HG02623 (cell line): ENCODE measurements at regions not wholly inside any gene's neighbourhood (a gene's known extent, or its start where the extent isn't known, plus 50 kb on each side); places are given as distances from the start of the nearest gene placed in this dataset.

Experiments
- ATAC-seq: cut with Tn5 transposase; IDR thresholded peaks from one replicate; pipeline ENCODE4 v1.9.1; 2021; ENCODE audit warnings: moderate library complexity; ENCODE audit not compliant: unreplicated experiment

DNA sequence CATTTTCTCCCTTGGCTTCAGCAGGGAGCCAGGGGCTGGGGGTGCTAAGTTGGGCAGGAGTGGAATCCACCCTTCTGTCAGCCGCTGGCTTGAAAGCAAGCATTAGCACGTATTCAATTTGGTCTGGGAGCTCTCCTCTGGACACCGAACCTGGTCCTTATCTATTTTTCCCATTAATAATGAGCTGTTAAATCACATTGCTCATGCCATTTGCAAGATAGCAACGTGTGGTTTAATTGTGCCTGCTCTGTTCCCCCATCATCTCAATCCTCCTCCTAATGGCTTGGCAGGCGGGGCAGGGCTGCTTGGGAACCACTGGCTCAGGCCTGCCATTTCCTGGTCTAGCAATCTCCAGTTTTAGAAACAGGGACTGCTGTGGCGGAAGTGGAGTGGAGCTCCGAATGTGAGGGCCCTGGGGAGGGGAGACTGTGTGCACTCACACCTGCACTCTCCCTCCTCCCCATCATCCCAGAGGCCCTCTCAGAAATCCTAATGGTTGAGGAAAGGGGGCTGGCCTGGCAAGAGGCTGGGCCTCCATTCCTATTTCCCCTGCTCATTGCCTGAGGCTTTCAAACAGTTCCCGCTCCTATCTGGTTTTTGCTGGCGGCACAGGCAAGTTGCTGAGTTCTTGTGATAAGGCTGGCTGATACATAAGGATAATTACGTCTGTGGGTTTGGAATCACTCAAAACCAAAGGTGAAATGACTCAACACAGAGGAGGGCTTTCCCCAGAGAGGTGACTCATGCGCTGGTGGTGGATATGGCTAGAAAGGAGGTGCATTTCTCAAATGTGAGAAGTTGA is 201.2 kb upstream of the E2F8 start:
- peak; percentile 90 for ATAC-seq

DNA sequence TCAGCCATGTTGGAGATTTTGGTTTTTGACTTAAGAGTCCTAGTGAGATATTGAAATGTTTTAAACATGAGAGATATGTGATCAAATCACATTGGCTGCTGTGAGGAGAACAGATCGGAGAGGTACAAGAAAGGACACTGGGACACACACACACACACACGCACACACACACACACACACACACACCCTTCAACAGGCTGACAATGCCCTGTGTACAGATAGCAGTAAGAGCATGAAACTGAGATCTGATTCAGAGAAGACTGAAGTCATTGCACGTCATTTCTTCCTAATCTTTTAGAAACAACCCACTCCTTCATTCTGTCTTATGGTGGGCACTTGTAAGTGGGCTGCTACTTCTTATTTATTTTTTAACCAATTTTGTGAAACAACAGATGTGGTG is 200.5 kb upstream of the E2F8 start:
- no peak for ATAC-seq

DNA sequence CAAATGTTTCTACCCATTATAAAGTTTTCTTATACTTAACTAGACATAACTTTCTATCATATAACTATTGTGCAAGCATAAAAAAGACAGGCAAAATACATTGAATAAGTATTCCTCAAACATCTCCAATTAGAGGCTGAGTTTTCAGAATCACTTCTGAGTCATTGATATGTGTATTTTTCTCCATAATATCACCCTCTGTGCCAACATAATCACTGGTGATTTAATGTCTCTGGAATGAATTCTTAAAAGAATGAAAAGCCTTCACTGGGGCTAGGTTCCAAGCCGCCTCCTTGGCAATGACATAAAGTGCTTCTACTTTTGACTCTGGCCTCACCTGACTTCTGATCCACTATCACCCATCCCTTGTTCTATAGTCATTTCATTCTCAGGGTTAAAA is 197.0 kb upstream of the E2F8 start:
- no peak for ATAC-seq

DNA sequence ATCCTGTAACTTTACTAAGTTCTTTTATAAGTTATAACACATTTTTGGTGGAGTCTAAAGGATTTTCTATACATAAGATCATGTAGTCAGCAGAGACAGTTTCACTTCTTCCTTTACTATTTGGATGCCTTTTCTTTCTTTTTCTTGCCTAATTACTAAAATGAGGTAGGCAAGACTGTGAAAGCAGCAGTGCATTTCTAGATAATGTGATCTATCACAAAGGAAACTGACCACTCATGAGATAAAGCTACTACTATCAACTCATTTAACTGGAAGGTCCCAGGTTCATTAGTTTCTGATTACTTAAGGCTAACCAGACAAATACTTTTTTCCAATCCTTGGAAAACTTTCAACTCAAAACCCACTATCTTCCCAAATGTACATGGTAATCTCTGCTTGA is 196.2 kb upstream of the E2F8 start:
- ATAC-seq, result no peak

DNA sequence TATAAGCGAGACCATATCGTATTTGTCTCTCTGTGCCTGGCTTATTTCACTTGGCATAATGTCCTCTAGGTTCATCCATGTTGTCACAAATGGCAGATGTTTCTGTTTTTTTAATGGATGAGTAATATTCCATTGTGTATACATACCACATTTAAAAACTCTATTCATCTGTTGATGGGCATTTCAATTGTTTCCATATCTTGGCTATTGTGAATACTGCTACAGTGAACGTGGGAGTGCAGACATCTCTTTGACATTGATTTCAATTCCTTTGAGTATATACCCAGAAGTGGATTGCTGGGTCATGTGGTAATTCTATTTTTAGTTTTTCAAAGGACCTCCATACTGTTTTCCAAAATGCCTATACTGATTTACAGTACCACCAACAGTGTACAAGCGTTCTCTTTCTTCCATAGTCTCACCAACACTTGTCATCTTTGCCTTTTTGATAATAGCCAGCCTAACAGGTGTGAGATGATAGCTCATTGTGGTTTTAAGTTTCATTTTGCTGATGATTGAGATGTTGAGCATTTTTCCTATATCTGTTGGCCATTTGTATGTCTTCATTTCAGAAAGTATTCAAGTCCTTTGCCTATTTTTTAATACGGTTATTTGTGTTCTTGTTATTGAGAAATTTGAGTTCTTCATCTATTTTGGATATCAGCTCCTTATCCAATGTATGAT is 194.7 kb upstream of the E2F8 start:
- ATAC-seq, result no peak

- ATAC-seq, result no peak
Measured at GRCh38 chr11:19433791-19434190, 193.0 kb upstream of the E2F8 start.

DNA sequence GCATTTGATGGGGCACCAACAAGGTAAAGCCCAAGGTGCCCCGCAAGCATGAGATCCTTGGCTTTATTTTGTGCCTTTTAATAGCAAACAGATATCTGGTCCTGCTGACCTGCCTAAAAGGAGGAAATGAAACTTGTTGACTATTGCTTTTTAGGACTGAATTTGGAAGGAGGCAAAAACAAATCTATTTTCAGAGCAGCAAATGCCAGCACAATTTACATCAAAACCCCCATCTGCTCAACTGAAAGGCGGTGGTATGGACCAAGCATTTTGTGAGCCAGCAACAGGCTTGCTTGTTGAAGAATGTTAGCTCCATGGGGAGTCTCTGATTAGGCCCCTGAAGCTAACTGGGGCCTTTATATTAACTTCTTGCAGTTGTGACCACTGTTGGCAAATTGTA is 192.6 kb upstream of the E2F8 start:
- ATAC-seq, result peak; percentile 50

DNA sequence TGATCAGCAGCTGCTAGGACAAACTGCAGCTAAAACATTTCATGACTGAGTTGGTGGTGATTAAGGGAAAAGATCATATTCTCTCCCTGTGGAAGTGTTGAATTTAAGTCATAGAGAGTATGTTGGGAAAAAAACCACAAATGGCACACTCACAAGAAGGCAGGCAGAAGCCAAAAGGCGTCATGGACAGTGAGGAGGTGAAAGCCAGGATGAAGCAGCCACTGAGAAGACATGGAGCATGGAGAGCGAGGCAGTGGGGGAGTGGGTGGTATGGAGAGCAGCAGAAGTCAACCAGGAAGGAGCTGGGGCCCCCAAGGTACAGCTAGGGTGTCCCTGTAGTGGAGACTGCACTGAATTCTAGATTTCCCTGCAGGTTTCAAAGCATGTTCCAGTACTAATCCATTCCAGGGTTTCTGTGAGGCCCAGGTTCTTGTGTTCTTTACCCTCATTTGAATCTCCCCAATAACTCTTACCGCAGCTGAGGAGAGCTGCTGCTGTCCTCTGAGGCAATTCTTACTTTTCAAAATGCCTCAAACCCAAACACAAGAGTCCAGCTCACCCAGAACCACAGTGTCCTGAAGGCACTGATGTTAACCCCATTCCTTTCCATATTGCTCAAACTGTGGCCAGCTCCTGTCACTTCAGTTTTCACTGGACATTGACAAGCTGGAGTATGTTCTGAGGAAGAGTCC is 191.8 kb upstream of the E2F8 start:
- peak; percentile 52 for ATAC-seq

GRCh38 chr11:19430754-19431398 is 190.1 kb upstream of the E2F8 start:
- ATAC-seq, result no peak

DNA sequence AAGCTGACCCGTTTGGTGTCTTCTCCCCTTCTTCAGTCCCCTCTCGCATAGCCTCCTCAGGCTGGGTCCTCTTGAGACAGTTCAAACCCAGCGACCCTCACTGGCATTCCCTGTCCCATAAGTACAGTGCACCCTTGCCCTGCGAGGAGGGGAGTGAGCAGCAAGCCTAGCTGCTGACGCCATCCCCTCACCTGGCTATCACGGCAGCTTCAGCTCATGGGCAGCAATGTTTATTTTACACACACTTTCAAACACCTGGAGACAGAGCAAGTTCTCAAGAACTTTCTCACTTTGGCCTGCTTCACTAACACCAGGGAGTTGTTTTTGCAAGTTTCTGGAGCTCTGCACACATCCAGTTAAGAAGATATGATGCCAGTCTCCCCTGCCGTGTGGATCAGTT is 189.6 kb upstream of the E2F8 start:
- no peak for ATAC-seq

DNA sequence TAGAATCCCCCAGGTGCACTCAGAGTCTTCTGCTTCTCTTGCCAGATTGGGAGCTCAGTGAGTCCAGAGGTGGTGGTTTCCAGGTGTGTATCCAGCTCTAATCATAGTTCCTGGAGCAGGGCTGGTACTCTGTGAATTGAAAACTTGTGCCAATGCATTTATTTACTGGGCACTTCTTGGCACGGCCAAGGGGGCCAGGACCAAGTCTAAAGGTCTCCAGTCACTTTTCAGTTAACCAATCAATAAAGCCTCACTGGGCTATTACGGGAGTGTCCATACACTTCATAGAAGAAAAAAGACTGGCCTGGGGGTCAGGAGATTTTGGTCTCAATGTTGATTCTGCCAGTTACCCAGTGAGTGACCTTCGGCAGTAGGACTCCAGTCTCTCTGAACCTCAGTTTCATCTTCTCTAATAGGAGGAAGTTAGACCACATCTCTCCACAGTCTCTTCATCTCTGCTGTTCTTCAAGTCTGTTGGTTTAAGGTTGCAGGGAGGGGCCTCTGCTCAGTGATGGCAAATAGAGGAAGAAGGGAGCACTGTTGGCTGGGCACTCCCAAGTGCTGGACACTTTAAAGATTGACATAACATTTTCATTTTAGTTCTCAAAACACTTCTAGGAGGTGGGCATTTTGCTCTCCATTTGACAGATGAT is 188.5 kb upstream of the E2F8 start:
- no peak for ATAC-seq

DNA sequence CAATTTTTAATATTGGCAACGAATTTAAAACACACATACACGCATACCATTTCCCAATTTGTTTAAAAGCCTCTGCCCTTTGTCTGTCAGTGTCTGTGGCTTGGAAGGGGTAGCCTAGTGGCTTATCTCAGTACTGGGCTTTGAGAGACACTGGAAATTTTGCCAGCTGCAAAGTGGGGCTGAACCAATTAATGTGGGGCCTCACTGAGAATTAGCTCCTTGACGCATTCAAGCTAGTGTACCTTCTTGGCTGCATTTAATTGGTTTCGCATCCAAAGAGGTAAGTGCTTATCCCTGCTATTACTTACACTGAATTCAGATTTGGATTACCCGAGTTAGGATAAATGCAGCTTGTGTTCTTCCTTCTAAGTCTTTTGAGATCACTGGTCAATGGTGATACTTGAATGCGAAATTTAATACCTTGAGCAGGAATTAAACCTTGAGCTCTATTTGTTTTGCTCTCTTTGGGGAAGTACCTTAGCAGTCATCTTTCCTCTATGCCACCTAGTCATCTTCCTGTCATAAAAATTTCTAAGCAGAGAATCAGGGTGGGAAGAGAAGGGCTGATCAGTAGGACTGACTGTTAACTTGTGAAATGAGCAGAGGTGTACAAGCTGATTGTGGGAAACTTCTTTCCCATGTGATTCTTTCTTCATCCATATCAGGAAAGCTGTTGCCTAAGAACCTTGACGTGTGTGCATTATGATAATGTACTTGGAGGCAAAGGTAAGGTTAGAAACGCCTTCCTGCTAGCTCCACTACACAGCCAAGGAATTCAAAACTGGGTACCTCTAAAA is 187.7 kb upstream of the E2F8 start:
- ATAC-seq, result no peak

GRCh38 chr11:19426756-19427403 is 186.1 kb upstream of the E2F8 start:
- no peak for ATAC-seq

DNA sequence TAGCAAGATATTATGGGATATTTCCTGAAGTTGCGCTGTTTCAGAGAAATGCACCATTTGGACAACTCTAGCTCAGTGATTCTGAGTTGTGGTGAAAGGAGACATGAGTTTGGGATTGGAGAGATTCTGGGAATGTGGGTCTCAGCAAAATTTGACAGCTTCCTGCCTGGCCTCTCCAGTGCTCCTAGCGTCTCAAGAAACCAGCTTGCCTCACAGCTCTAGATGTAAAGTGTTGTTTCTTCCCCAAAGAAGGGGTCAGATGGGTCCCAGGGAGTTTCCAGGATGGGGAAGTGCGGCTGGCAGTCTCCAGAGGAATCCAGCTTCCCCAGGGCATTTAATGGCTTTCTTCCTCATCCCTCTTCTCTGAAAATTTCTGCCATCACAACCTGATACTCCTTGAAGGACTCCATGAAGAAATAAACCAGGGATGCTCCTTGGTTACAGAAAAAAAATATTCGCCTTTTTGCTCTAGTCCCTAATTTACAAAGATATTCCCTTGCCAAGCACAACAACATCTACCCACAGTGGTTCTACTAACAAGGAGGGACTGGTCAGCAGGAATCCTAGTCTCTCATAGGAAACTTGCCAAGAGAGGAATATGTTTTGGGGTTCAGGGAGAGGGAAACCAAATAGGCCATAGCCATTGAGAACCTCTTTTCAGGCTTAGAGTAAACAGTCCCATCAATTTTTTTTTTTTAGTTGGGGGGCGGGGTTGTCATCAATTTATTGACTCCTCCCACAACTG is 185.4 kb upstream of the E2F8 start:
- no peak for ATAC-seq

GRCh38 chr11:19422276-19422675 is 181.5 kb upstream of the E2F8 start:
- ATAC-seq, result no peak

GRCh38 chr11:19420868-19421533 is 180.3 kb upstream of the E2F8 start:
- no peak for ATAC-seq

GRCh38 chr11:19419808-19420207 is 179.1 kb upstream of the E2F8 start:
- ATAC-seq, result no peak

- no peak for ATAC-seq
Measured at GRCh38 chr11:19419021-19419750, 178.4 kb upstream of the E2F8 start.
